ENCODE measurements at regions not wholly inside any gene's neighbourhood (a gene's known extent, or its start where the extent isn't known, plus 50 kb on each side); places are given as distances from the start of the nearest gene placed in this dataset.

DNA sequence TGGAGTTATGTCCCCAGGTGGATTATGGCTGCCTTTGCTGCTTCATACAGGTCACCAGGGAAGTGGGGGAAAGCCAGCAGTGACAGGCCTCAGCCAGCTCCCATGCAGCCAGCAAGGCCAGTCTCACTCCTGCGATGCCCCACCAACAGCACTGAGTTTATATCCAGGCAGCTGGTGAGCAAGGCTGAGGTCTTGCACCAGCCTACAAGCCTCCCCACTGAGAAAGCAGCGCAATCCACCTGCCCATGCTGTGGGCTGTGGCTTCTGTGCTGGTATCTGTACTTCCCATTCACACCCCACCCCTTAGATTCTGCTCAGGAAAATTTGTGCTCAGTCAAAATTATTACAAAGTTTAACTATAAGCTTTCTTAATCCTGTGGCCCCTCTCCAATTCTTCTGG is 153.5 kb downstream of the HHIP start:
- Histone ChIP-seq H3K9me3 (ENCODE audit: control insufficient read depth in 4 of 4, low read length in 3 of 4) (no peaks in the 10 kb centered on the region), H3K4me1 (ENCODE audit: control insufficient read depth in 4 of 4, insufficient read depth in 4 of 4, low read length in 3 of 4) (no peaks in the 10 kb centered on the region), H3K36me3 (ENCODE audit: control insufficient read depth in 4 of 4, insufficient read depth in 3 of 4, low read depth in 1 of 4, low read length in 3 of 4) (no peaks in the 10 kb centered on the region), H3K27ac (ENCODE audit: low read depth in 1 of 2, low read length in 2 of 2) (no peak overlapping the region), H3K9ac (ENCODE audit: low read depth in 1 of 2, low read length in 2 of 2) (no peak overlapping the region), H3K27me3 (ENCODE audit: control insufficient read depth in 4 of 4, insufficient read depth in 4 of 4, low read length in 3 of 4) (no peaks in the 10 kb centered on the region), H3K4me3 (ENCODE audit: low read depth in 1 of 3, low read length in 3 of 3) (no peak overlapping the region)
- TF ChIP-seq, protein P1, sequence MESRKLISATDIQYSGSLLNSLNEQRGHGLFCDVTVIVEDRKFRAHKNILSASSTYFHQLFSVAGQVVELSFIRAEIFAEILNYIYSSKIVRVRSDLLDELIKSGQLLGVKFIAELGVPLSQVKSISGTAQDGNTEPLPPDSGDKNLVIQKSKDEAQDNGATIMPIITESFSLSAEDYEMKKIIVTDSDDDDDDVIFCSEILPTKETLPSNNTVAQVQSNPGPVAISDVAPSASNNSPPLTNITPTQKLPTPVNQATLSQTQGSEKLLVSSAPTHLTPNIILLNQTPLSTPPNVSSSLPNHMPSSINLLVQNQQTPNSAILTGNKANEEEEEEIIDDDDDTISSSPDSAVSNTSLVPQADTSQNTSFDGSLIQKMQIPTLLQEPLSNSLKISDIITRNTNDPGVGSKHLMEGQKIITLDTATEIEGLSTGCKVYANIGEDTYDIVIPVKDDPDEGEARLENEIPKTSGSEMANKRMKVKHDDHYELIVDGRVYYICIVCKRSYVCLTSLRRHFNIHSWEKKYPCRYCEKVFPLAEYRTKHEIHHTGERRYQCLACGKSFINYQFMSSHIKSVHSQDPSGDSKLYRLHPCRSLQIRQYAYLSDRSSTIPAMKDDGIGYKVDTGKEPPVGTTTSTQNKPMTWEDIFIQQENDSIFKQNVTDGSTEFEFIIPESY (IDR thresholded peaks at IDR 0.05), result no peak
- TF ChIP-seq YY1 (IDR thresholded peaks at IDR 0.05), result no peak
- TF ChIP-seq, protein P2, sequence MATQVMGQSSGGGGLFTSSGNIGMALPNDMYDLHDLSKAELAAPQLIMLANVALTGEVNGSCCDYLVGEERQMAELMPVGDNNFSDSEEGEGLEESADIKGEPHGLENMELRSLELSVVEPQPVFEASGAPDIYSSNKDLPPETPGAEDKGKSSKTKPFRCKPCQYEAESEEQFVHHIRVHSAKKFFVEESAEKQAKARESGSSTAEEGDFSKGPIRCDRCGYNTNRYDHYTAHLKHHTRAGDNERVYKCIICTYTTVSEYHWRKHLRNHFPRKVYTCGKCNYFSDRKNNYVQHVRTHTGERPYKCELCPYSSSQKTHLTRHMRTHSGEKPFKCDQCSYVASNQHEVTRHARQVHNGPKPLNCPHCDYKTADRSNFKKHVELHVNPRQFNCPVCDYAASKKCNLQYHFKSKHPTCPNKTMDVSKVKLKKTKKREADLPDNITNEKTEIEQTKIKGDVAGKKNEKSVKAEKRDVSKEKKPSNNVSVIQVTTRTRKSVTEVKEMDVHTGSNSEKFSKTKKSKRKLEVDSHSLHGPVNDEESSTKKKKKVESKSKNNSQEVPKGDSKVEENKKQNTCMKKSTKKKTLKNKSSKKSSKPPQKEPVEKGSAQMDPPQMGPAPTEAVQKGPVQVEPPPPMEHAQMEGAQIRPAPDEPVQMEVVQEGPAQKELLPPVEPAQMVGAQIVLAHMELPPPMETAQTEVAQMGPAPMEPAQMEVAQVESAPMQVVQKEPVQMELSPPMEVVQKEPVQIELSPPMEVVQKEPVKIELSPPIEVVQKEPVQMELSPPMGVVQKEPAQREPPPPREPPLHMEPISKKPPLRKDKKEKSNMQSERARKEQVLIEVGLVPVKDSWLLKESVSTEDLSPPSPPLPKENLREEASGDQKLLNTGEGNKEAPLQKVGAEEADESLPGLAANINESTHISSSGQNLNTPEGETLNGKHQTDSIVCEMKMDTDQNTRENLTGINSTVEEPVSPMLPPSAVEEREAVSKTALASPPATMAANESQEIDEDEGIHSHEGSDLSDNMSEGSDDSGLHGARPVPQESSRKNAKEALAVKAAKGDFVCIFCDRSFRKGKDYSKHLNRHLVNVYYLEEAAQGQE (IDR thresholded peaks at IDR 0.05), result no peak
- TF ChIP-seq, protein P3, sequence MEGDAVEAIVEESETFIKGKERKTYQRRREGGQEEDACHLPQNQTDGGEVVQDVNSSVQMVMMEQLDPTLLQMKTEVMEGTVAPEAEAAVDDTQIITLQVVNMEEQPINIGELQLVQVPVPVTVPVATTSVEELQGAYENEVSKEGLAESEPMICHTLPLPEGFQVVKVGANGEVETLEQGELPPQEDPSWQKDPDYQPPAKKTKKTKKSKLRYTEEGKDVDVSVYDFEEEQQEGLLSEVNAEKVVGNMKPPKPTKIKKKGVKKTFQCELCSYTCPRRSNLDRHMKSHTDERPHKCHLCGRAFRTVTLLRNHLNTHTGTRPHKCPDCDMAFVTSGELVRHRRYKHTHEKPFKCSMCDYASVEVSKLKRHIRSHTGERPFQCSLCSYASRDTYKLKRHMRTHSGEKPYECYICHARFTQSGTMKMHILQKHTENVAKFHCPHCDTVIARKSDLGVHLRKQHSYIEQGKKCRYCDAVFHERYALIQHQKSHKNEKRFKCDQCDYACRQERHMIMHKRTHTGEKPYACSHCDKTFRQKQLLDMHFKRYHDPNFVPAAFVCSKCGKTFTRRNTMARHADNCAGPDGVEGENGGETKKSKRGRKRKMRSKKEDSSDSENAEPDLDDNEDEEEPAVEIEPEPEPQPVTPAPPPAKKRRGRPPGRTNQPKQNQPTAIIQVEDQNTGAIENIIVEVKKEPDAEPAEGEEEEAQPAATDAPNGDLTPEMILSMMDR (IDR thresholded peaks at IDR 0.05; ENCODE audit: low read depth, low read length, missing input control), result no peak
- TF ChIP-seq TAF1 (conservative IDR thresholded peaks at IDR 0.05), result no peak
- TF ChIP-seq RXRA (IDR thresholded peaks at IDR 0.05), result no peak
- TF ChIP-seq JUND (IDR thresholded peaks at IDR 0.05), result no peak
- no peak for TF ChIP-seq FOXA2 (IDR thresholded peaks at IDR 0.05)
- no peak for TF ChIP-seq HNF4A (conservative IDR thresholded peaks at IDR 0.05)
- TF ChIP-seq NR2F2 (IDR thresholded peaks at IDR 0.05), result no peak
- TF ChIP-seq HNF4G (IDR thresholded peaks at IDR 0.05), result no peak
- TF ChIP-seq SP1 (IDR thresholded peaks at IDR 0.05), result no peak
- DNase-seq (ENCODE audit: low spot score), result no peak
- 85% methylated on average over 2 of the region's 2 CpGs for WGBS

DNA sequence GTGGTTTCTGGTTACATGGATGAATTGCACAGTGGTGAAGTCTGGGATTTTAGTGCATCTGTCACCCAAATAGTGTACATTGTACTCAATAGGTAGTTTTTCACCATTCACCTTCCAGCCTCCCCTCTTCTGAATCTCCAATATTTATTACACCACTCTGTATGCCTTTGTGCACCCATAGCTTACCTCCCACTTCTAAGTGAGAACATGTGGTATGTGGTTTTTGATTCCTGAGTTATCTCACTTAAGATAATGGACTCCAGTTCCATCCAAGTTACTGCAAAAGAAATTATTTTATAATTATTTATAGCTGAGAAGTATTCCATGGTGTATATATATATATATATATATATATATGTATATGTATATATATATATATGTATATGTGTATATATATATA is 155.8 kb downstream of the HHIP start:
- Histone ChIP-seq H3K27ac (ENCODE audit: low read depth in 1 of 2, low read length in 2 of 2) (no peak overlapping the region), H3K27me3 (ENCODE audit: control insufficient read depth in 4 of 4, insufficient read depth in 4 of 4, low read length in 3 of 4) (no peaks in the 10 kb centered on the region), H3K9me3 (ENCODE audit: control insufficient read depth in 4 of 4, low read length in 3 of 4) (peaks cover 4 to 7% (median 5%) of the 10 kb centered on the region in 4 donors), H3K4me3 (ENCODE audit: low read depth in 1 of 3, low read length in 3 of 3) (no peak overlapping the region), H3K4me1 (ENCODE audit: control insufficient read depth in 4 of 4, insufficient read depth in 4 of 4, low read length in 3 of 4) (no peaks in the 10 kb centered on the region), H3K36me3 (ENCODE audit: control insufficient read depth in 4 of 4, insufficient read depth in 3 of 4, low read depth in 1 of 4, low read length in 3 of 4) (no peaks in the 10 kb centered on the region), H3K9ac (ENCODE audit: low read depth in 1 of 2, low read length in 2 of 2) (no peak overlapping the region)
- DNase-seq (ENCODE audit: low spot score), result no peak
- TF ChIP-seq, protein P4, sequence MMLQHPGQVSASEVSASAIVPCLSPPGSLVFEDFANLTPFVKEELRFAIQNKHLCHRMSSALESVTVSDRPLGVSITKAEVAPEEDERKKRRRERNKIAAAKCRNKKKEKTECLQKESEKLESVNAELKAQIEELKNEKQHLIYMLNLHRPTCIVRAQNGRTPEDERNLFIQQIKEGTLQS (IDR thresholded peaks at IDR 0.05), result no peak
- TF ChIP-seq SP1 (IDR thresholded peaks at IDR 0.05) (no peak), JUND (IDR thresholded peaks at IDR 0.05) (no peak)
- TF ChIP-seq, protein P3 (IDR thresholded peaks at IDR 0.05; ENCODE audit: low read depth, low read length, missing input control), result no peak
- TF ChIP-seq, protein P5, sequence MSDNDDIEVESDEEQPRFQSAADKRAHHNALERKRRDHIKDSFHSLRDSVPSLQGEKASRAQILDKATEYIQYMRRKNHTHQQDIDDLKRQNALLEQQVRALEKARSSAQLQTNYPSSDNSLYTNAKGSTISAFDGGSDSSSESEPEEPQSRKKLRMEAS (IDR thresholded peaks at IDR 0.05), result no peak
- TF ChIP-seq, protein P2 (IDR thresholded peaks at IDR 0.05), result no peak

Data from liver (tissue), 8 donors.